SH-SY5Y (cell line): ENCODE measurements at regions not wholly inside any gene's neighbourhood (a gene's known extent, or its start where the extent isn't known, plus 50 kb on each side); places are given as distances from the start of the nearest gene placed in this dataset.

Experiments used
- GATA2 ChIP-seq: IDR thresholded peaks from 2 replicates; pipeline ENCODE4 v1.6.1; 2011; ENCODE audit warnings: mild to moderate bottlenecking, low read depth, low read length
- GATA3 ChIP-seq: IDR thresholded peaks from 2 replicates; pipeline ENCODE4 v1.6.1; 2011; ENCODE audit warnings: low read depth, mild to moderate bottlenecking, low read length, moderate library complexity

DNA sequence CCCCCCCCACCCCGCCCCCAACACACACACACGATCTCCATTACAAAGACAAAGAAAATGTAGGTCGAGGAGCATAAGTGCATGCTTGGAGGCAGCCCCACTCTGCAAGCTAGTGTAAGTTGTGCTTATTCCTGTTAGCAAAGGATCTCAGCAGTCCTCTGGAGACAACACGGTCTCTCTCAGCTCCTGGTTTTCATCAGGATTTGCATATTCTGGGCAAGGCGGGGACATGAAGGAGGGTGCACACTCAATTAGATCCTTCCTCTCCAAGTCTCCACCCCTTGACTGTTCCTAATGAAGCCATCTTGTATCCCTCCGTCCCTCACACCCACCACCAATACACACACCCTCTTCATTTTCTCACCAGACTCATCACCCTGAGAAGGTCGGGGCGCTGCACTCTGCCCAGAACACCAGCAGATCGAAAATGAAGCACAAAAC lies 63.8 kb downstream of the MRPL46 start:
- TF ChIP-seq GATA2: no peak
- TF ChIP-seq GATA3: no peak

DNA sequence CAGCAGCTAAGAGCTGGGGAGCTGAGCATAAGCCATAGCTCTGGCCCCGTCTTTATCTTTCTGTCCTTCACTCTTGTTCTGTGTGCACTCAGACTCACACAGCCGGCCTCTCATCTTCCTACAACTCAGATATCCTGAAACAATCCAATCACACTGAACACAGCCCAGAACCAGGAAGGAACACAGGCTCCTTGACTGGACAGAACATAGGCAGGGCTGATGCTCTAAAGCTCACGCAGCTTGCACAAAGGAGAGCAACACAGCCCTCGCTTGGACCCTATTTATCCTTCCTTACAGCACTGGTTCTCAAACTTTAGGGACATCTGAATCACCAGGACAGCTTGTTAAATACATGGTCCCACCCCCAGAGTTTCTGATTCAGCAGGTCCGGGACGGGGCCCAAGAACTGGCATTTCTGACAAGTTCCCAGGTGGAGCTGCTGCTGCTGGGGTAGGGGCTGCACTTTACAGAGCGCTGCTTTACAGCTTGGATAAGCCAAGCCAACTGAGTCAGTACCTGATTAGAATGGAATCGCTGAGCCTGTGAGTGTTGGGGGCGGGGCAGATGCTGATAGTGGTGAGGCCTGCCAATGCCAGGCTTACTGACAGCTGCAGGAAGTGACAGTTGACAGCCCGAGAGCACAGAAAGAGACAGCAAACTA lies 65.1 kb downstream of the MRPL46 start:
- no peak for TF ChIP-seq GATA2
- no peak for TF ChIP-seq GATA3

DNA sequence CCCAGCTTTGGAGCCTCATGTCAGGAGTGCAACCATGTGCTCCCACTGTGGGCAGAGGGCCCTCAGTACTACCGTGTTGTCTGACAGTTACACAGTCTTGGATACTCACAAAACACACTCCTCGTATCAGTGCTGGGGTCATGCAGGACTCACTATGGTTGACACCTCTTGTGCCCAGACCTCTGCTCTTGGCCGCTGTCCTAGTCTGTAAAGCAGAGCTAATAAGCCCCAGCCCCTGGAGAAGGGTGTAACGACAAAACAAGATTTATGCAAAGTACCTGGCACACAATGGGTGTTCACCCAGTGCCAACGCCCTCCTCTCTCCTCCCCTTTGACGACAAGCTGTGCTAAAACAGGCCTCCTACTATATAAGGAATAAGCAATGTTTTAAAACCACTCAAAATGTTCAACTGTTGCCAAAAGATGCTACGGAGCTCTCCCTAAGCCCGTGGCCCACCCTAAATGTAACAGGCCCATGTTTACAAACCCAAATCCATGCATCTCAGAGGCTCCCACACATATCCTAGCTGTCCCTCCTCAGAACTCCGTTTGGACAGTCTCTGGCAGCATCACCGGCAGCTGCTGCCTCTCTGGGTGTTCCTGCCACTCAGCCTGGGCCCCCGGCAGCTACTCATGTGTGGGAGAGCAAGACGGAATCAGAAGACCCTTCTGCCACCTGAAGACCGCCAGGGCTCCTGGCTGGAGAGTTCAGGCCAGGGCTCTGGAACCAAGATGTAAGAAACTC lies 65.8 kb downstream of the MRPL46 start:
- no peak for TF ChIP-seq GATA2
- TF ChIP-seq GATA3: no peak

DNA sequence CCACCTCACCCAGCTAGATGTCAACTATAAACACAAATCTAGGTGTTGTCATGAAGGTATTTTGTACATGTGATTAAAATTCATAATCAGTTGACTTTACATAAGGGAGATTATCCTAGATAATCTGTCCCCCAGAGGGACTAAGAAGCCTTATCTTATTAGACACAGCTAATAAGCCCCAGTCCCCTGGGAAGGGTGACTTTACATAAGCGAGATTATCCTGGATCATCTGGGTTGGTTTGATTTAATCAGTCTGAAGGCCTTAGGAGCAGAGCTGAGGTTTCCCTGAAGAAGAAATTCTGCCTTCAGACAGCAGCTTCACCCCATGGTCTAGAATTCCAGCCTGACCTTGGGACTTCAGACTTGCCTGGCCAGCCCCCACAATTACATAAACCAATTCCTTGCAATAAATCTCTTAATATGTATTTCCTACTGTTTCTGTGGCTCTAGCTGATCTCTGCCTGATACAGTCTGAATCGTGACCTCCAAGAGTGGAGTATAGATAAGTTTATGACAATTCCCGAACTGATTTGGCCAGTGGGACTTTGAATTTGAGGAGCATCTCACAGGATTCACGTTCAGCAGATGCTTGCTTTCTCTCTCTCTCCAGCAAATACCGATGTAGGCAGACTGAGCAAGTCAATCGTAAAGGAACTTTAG lies 66.5 kb downstream of the MRPL46 start:
- TF ChIP-seq GATA3 (no peak), GATA2 (no peak)

DNA sequence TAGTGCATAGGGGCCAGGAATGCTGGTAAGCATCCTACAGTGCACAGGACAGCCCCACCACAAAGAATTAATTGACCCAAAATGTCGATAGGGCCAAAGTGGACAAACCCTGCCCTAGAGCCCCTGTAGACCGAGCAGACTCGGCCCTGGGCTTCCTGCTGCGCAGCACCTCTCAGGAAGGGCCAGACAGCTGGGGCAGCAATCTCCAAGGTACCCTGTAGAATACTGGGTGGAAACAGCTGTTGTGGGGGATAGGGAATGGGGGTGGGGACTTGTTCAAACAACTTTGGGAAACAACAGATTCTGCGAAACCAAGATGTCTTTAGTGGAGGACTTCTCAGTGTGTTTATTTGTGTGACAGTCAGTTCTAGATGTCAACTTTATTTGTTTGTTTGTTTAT lies 67.1 kb downstream of the MRPL46 start:
- TF ChIP-seq GATA3 (no peak), GATA2 (no peak)

DNA sequence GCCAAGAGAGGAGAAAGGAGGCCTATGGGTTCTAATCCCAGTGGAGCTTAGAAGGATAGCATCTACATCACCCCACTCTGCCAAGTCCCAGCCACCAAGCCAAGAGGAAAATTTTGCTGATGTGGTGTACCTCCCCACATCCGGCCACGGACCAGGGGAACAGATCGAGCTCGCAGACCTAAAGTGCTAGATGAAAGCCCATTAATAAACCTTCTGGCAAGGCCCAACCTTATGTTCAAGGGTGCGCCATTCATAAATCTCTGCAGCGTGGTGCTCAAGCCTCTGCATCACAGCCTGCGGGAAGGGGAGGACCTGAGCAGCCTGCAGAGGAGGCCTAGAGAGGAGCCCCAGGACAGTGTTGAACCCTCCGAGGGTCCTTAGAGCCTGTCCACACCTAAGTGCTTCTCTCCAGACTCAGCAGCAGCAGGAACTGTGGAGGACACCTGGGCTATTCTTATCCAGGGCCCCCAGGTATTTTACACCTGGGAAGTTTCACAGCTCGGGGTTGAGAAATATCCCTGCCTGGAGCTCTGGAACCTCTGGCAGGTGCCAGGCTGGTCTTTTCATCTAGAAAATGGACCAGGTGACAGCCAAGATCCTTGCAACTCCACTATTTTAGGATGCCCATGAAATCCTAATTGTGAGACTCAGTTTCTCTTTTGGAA lies 68.0 kb downstream of the MRPL46 start:
- TF ChIP-seq GATA2 (no peak), GATA3 (no peak)

DNA sequence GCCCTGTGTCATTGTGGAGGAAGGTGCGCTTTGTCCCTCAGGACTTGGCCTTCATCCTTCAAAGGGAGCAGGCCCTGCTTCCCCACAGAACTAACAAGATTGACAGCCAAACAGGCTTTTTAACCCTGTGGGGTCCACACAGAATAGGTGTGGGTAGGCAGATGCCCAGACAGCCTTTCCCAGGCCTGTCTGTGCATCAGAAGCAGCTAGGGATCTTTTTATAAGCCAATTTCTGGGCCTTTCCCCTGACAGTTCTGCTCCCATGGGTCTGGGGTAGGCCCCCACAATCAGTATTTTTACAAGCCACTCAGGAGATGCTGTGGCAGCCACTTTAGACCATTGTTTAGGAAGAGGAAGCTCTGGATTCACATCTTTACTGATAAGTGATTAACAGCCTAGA lies 69.2 kb downstream of the MRPL46 start:
- TF ChIP-seq GATA3 (no peak), GATA2 (no peak)

DNA sequence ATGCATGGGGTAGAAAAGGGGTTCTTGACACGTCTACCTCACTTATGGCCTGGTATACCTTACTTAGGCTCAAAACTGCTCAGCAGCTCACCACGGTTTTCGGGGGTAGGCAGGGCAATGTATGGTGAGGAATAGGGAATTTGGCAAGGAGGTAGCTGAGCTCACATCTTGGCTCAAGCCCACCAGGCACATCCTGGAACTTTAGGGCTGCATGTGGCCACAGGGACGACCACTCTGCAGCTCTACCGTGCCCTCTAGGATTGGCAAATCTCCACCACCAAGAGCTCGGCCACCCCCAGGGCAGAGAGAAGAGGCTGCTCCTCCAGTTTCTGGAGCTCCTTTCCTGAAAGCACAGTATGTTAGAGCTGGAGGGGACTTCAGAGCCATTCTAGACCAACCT lies 69.7 kb downstream of the MRPL46 start:
- TF ChIP-seq GATA2 (no peak), GATA3 (no peak)

DNA sequence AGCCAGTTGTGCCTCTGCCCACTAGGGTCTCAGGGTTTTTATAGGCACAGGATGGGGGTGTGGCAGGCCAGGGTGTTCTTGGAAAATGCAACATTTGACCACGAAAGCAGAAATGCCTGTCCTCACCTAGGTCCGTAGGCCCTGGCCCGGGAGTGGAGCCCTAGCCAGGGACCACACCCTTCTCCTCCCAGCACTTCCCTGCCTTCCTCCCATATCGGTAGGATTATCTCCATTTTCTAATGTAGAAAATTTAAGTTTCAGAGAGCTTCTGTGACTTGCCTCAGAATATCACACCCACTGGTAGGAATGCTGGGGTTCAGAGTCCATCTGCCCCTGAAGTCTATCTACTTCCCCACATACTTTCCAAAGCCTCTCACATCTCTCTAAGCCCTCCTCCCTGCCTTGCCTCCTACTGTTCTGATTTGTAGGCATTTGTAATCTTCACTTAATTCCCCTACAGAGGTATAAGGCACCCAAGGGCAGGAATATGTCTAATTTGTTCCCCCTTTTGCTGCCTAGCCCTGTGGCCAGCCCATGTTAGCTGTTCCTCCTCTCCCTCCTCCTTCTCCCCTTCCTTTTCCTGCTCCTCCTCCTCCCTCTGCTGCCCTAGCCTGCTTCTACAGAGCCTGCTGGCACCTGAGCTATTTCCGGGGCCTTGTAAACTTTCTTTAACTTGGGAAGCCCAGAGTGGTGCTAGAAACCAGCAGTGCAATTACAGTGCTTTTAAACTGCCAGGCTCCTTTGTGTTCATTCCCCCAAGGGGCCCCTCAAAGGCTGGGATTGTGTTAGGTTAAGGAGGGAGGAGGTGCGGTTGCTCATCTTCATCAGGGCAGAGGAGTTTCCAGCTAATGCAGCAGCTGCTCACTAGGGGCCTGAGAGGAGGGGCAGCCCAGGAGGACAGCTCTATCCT lies 71.1 kb downstream of the MRPL46 start:
- TF ChIP-seq GATA3 (no peak), GATA2 (no peak)

DNA sequence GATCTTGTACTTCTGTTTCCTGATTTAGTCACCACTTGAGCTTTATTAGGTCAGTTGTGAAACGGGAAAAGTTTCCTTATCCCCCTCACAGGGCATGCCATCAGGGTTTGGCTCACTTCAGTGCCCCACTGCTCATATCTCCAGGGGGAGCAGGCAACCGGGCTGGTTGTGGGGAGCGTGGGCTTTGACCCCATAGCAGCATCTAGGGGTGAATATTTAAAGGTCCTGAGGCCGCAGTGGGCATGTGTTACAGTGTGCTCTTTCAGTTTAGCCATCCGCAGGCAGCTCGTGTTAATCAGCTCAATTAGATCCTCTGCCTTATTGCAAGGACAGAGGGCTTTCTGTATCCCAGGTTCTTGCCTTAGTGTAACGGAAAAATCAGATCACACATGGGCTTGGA lies 71.9 kb downstream of the MRPL46 start:
- TF ChIP-seq GATA3: no peak
- TF ChIP-seq GATA2: no peak

DNA sequence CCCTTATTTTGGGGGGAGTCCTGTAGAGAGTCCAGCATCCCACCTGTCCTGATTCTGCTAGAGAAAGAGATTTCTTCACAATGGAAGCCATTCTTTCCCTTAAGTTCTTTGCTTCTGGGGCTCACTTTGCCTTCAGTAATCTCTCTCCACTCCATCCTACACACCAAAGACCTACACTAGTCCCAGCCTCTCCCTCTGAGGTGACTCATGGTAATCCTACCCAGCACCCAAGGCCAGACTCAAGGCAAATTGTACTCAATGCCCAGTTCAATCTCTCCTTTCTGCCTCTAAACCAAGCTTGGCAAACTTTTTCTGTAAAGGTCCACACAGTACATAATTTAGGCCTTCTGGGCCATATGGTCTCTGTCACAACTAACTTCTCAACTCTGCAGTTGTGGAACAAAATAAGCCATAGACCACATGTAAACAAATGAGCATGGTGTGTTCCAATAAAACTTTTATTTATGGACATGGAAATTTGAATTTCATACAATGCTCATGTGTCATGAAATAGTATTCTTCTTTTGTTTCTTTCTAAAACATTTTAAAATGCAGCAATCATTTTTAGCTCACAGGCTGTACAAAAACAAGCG lies 72.5 kb downstream of the MRPL46 start:
- TF ChIP-seq GATA2: no peak
- no peak for TF ChIP-seq GATA3

DNA sequence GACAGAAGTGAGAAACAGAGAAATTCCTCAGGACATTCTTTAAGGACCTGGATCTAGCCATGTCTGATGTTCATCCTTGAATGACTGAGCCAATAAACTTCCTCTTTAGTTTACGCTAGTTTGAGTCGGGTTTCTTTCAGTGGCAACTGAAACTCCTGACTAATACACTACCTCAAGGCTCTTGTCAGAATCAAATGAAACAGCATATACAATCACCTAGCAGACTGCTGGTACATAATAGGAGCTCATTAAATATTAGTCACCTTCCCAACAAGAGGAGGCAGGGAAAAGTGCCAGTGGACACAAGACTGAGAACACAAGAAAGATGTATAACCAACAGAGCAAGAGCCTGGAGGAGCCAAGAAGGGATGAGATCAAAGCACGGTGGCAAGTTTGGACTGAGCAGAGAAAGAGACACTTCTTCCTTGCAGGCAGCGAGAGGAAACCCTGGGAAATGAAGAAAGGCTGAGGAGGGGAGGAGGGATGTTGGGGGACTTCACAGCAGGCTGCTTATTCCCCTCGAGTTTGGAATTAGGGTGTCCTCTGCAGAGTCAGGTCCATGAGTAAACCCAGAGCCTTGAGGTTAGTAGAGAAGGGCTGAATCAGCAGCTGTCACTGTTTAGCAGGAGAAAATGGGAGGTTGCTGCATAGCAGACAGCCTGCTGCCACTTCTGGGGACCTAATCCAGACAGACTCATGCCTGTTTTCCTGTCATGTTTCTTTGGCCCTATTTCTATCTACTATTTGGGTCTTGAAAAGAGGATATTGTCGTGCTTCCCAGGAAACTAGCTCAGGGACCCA lies 73.3 kb downstream of the MRPL46 start:
- no peak for TF ChIP-seq GATA3
- TF ChIP-seq GATA2: no peak
